Gastroesophageal sphincter (tissue), 3 donors: ENCODE measurements at regions not wholly inside any gene's neighbourhood (a gene's known extent, or its start where the extent isn't known, plus 50 kb on each side); places are given as distances from the start of the nearest gene placed in this dataset.

Experiments used
- CTCF ChIP-seq, 4 experiments: fragments of 200-600 bp in 2 of 4; fragments of 450-650 bp in 2 of 4; sonication (generic) in 1 of 4; IDR thresholded peaks; one replicate each; pipeline ENCODE4 v1.5.1; 2017 to 2019; ENCODE audit warnings: antibody characterized with exemption in 4 of 4, mild to moderate bottlenecking in 2 of 4, moderate library complexity in 2 of 4
- POLR2AphosphoS5 ChIP-seq: sonication (generic); formaldehyde crosslinking; IDR thresholded peaks from one replicate; pipeline ENCODE4 v1.6.1; 2017; ENCODE audit warnings: antibody characterized with exemption

- no peak for TF ChIP-seq POLR2AphosphoS5
- no peak for TF ChIP-seq CTCF (IDR thresholded peaks at IDR 0.05)
Observed at GRCh38 chr1:34524783-34525182, 230.1 kb upstream of the GJB5 start.
